Ishikawa (cell line): ENCODE measurements at regions not wholly inside any gene's neighbourhood (a gene's known extent, or its start where the extent isn't known, plus 50 kb on each side); places are given as distances from the start of the nearest gene placed in this dataset.

Source experiments
- EP300 ChIP-seq: IDR thresholded peaks from 2 replicates; pipeline ENCODE4 v1.6.1; 2012; ENCODE audit warnings: borderline replicate concordance
- NFIC ChIP-seq: IDR thresholded peaks from 2 replicates; pipeline ENCODE4 v1.6.1; 2012
- TAF1 ChIP-seq: IDR thresholded peaks from 2 replicates; pipeline ENCODE4 v1.6.1; 2012; ENCODE audit warnings: low read depth, mild to moderate bottlenecking
- TEAD4 ChIP-seq: IDR thresholded peaks from 2 replicates; pipeline ENCODE4 v1.6.1; 2012
- ZBTB7A ChIP-seq: IDR thresholded peaks from 2 replicates; pipeline ENCODE4 v1.6.1; 2012; ENCODE audit warnings: low read depth
- TF ChIP-seq, protein P1 (sequence below): IDR thresholded peaks from 2 replicates; pipeline ENCODE4 v1.6.1; 2012; ENCODE audit warnings: low read depth, mild to moderate bottlenecking
- TF ChIP-seq, protein P2 (sequence below): IDR thresholded peaks from 2 replicates; pipeline ENCODE4 v1.6.1; 2012

- TF ChIP-seq ZBTB7A: no peak
- no peak for TF ChIP-seq TAF1
- TF ChIP-seq, protein P1, sequence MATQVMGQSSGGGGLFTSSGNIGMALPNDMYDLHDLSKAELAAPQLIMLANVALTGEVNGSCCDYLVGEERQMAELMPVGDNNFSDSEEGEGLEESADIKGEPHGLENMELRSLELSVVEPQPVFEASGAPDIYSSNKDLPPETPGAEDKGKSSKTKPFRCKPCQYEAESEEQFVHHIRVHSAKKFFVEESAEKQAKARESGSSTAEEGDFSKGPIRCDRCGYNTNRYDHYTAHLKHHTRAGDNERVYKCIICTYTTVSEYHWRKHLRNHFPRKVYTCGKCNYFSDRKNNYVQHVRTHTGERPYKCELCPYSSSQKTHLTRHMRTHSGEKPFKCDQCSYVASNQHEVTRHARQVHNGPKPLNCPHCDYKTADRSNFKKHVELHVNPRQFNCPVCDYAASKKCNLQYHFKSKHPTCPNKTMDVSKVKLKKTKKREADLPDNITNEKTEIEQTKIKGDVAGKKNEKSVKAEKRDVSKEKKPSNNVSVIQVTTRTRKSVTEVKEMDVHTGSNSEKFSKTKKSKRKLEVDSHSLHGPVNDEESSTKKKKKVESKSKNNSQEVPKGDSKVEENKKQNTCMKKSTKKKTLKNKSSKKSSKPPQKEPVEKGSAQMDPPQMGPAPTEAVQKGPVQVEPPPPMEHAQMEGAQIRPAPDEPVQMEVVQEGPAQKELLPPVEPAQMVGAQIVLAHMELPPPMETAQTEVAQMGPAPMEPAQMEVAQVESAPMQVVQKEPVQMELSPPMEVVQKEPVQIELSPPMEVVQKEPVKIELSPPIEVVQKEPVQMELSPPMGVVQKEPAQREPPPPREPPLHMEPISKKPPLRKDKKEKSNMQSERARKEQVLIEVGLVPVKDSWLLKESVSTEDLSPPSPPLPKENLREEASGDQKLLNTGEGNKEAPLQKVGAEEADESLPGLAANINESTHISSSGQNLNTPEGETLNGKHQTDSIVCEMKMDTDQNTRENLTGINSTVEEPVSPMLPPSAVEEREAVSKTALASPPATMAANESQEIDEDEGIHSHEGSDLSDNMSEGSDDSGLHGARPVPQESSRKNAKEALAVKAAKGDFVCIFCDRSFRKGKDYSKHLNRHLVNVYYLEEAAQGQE: no peak
- no peak for TF ChIP-seq EP300
- TF ChIP-seq, protein P2, sequence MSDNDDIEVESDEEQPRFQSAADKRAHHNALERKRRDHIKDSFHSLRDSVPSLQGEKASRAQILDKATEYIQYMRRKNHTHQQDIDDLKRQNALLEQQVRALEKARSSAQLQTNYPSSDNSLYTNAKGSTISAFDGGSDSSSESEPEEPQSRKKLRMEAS: no peak
- no peak for TF ChIP-seq TEAD4
- no peak for TF ChIP-seq NFIC
Observed at GRCh38 chr4:173745765-173746164, 215.7 kb upstream of the HAND2 start.
